SJSA1 (cell line): ENCODE measurements at regions not wholly inside any gene's neighbourhood (a gene's known extent, or its start where the extent isn't known, plus 50 kb on each side); places are given as distances from the start of the nearest gene placed in this dataset.
"Not testable (repeated sequence)": the region's sequence is repeated elsewhere in the genome, so short reads cannot be mapped to it uniquely, and the experiment has no call there.

ENCODE experiments used
- DNase-seq, 2 experiments: peaks; one replicate each; pipeline ENCODE4 v3.0.0-alpha.2; 2015 to 2020; ENCODE audit warnings: low spot score in 2 of 2, low read depth in 1 of 2
- H3K27ac ChIP-seq: fragments of 250-450 bp; sonication (Bioruptor Pico); 2 replicates; pipeline ENCODE4 v1.5.1; 2020; ENCODE audit warnings: mild to moderate bottlenecking, moderate library complexity
- H3K27me3 ChIP-seq: fragments of 250-450 bp; sonication (Bioruptor Pico); replicated peaks from 2 replicates; pipeline ENCODE4 v1.5.1; 2020; ENCODE audit warnings: mild to moderate bottlenecking, moderate library complexity
- H3K36me3 ChIP-seq: fragments of 250-450 bp; sonication (Bioruptor Pico); 2 replicates; pipeline ENCODE4 v1.5.1; 2020; ENCODE audit warnings: mild to moderate bottlenecking
- H3K4me1 ChIP-seq: fragments of 250-450 bp; sonication (Bioruptor Pico); replicated peaks from 2 replicates; pipeline ENCODE4 v1.6.1; 2021; ENCODE audit warnings: mild to moderate bottlenecking
- H3K4me3 ChIP-seq: fragments of 250-450 bp; sonication (Bioruptor Pico); 2 replicates; pipeline ENCODE4 v1.5.1; 2020; ENCODE audit warnings: mild to moderate bottlenecking
- H3K9me3 ChIP-seq: fragments of 250-450 bp; sonication (Bioruptor Pico); replicated peaks from 2 replicates; pipeline ENCODE4 v1.5.1; 2020; ENCODE audit warnings: mild to moderate bottlenecking

DNA sequence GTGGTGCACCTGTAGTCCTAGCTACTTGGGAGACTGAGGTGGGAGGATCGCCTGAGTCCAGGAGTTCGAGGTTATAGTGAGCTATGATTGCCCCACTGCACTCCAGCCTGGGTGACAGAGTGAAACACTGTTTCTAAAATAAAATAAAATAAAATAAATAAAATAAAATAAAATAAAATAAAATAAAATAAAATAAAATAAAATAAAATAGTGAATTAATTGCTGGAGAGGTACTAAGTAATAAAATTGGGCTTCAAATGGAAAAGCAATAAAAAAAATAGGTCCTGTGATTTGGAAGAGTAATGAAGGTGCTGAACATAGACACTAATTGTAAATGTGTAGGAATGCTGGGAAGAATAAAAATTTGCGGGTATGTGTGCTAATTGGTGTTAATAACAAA lies 126.2 kb upstream of the KLF12 start:
- not testable (repeated sequence) for H3K9me3 ChIP-seq, H3K4me1 ChIP-seq, H3K27me3 ChIP-seq, DNase-seq, H3K27ac ChIP-seq, H3K36me3 ChIP-seq, H3K4me3 ChIP-seq

DNA sequence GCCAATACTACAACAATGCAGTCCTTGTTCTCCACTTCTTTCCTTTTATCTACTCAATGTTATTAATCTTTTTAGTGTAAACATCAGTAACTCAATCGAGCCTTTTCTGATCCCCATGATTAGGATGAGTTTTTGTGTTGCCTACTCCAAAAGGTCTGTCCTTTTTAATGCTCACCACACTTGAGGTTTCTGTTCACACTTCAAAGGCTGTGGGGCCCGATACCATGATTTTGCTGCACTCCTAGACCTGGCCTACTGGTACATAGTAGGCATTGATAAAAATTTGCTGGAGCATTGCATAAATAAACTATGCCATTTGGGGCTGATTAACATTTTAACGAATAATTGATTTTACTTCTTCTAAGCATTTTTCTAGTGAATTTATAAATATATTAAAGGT lies 125.4 kb upstream of the KLF12 start:
- Histone ChIP-seq H3K36me3 (no peaks in the 10 kb centered on the region), H3K27ac (no peak overlapping the region), H3K27me3 (no peaks in the 10 kb centered on the region), H3K4me3 (no peak overlapping the region), H3K4me1 (no peaks in the 10 kb centered on the region), H3K9me3 (no peaks in the 10 kb centered on the region)
- DNase-seq: no peak

DNA sequence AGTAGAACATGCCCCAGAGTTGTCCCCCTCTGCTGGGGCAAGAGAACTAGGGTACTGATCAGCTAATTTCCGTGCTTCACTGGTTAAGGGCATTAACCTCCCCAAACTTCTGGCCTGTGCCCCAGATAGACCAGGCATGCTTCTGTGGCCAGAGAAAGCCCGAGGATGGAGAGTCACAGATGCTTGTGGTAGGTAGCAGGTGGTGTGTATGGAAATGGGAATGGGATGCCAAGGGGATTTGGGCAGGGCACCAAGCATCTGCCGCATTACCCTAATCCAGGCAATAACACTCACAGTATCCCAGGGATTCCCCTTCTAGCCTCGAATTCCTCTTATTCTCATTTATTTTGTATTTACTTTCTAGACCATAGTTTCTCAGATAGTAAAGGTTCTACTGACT lies 124.8 kb upstream of the KLF12 start:
- no peak overlapping the region for H3K4me3 ChIP-seq
- H3K36me3 ChIP-seq: no peaks in the 10 kb centered on the region
- DNase-seq: no peak
- no peak overlapping the region for H3K27ac ChIP-seq
- no peaks in the 10 kb centered on the region for H3K9me3 ChIP-seq
- H3K27me3 ChIP-seq: no peaks in the 10 kb centered on the region
- H3K4me1 ChIP-seq: no peaks in the 10 kb centered on the region

DNA sequence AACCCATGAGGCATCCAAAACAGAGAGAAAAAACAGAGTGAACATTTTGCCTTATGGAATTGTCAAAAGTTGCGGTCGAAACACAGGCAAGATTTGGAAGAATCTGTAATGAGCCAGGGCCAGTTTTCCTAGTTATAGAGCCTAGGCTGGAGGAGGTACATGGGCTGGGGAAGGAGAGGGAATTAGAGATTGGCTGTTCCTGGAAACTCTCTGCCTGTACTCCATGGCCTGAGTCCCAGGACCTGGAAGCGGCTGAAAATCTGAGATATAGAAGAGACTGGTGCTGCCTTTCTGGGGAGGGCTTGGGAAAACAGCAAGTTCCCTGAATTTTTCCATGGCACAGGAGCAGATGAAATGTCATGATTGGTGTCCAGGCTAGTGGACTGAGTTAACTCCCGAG lies 122.8 kb upstream of the KLF12 start:
- H3K9me3 ChIP-seq: no peaks in the 10 kb centered on the region
- H3K36me3 ChIP-seq: no peaks in the 10 kb centered on the region
- no peaks in the 10 kb centered on the region for H3K27me3 ChIP-seq
- no peak for DNase-seq
- no peaks in the 10 kb centered on the region for H3K4me1 ChIP-seq
- H3K27ac ChIP-seq: no peak overlapping the region
- no peak overlapping the region for H3K4me3 ChIP-seq

DNA sequence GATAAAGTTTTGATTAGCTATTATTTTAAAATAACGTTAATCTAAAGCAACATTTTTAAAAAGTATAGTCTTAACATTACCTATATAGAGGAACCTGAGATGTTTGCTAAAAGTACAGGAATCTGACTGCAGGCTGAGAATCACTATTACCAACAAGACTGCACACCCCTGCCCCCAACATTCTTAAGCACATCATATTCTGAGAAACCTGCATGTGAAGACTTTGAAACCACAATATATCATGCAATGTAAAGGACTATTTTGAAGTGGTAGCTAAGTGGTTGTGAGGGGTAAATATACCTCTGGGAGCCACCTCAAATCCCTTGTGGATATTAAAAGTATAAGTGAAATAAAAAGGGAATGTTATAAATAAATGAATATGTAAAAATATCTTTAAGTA lies 119.0 kb upstream of the KLF12 start:
- Histone ChIP-seq H3K36me3 (no peaks in the 10 kb centered on the region), H3K27me3 (no peaks in the 10 kb centered on the region), H3K4me1 (peaks cover 9% of the 10 kb centered on the region), H3K9me3 (no peaks in the 10 kb centered on the region), H3K27ac (no peak overlapping the region), H3K4me3 (no peak overlapping the region)
- no peak for DNase-seq

DNA sequence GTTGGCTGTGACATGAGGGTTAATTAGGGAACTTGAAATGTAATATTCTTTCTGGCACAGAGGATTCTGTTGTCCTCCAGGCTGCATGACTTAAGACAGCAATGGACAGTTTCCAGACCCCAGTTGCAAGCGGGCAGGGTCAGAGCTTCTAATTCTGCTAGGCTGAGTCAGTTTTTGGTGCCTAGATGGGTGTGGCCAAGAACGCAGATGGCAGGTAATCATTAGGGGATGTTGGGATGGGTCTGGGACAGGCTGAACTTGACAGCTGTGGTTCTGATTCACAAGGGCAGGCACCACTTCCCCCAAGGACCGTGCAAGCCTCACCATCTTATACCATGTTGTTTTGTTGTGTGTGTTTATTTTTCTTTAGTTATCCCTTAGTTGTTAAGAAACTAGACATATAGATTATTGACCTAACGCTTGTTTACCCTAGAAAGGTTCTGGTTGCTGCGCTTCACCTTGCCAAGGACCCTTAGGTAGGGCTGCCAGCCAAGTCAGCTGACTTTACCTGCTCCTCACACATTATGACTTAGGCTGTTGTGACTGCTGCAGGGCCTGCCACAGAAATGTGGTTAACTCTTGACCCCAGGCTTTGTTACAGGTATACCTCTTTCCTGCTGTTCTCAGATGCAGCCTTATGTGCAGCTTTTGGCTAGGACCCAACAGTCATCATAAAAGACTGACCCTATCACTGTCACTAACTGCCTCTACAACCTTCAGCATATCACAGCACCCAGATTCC lies 117.7 kb upstream of the KLF12 start:
- Histone ChIP-seq H3K27ac (no peak overlapping the region), H3K9me3 (no peaks in the 10 kb centered on the region)
- no peak for DNase-seq

DNA sequence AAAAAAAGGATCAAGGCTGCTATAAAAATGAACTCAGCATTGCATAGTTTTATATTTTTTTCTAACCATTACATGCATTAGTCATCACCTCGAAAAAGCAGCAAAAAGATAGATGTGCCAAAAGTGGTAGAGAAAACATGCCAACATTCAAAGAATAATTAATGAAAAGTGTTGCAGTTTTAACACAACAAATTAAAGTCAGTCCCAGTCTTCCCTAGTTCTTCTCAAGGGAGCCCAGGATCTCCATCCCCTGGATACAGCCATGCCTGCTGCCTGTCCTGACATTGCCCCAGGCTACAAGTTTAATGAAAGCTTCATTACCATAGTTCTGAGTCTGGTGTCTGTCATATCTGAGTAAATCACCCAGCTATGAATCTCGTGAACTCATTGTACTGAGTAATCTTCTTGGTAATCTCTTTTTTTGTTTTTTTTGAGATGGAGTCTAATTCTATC lies 116.6 kb upstream of the KLF12 start:
- Histone ChIP-seq H3K36me3 (no peaks in the 10 kb centered on the region), H3K4me3 (no peak overlapping the region), H3K27ac (no peak overlapping the region), H3K9me3 (no peaks in the 10 kb centered on the region), H3K27me3 (no peaks in the 10 kb centered on the region; the same call in 1 of the 2 replicates), H3K4me1 (peaks cover 9% of the 10 kb centered on the region)
- peak in 1 of 2 experiments; percentile 2 for DNase-seq

More for the DNA sequence above, 117.7 kb upstream of the KLF12 start:
- H3K36me3 ChIP-seq: no peaks in the 10 kb centered on the region
- H3K4me3 ChIP-seq: no peak overlapping the region
- no peaks in the 10 kb centered on the region; the same call in 1 of the 2 replicates for H3K27me3 ChIP-seq
- H3K4me1 ChIP-seq: peaks cover 9% of the 10 kb centered on the region

DNA sequence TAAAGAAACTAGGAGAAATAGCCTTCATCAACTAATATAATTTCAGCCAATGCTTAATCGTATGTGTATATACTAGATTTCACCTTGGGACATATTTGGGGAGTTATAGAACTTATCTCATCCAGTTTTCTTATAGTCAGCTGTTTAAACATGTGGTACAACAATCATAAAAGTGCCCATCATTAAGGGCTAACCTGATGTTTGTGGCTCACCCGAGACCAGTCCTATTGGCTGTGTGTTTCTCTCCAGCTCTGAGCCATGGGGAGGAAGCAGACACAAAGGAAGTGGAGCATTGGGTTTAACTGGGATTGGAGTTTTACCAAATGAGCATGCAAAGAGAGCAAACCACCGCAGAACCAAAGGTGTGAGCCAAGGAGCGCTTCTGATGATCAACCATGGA lies 114.3 kb upstream of the KLF12 start:
- Histone ChIP-seq H3K36me3 (no peaks in the 10 kb centered on the region), H3K27ac (no peak overlapping the region), H3K27me3 (no peaks in the 10 kb centered on the region; the same call in 1 of the 2 replicates), H3K4me3 (no peak overlapping the region), H3K9me3 (no peaks in the 10 kb centered on the region), H3K4me1 (peaks cover 20% of the 10 kb centered on the region)
- no peak for DNase-seq

DNA sequence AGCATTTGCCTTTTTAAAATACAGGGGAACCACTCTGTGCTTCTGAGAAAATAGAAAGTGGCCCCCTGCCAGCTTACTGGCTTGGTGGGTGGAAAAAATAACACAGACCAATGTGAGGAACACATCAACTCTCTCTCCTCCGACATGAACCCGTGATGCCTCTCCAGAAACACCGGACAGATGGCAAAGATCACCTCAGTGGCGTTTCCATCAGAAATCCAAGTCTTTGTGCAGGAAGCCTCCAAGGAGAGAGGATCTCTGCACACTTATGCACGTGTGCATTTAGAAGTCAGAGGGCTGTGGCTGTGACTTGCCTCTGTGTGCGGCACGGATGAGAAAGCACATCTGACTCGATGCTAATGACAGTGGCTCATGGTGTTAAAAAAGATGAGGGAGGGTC lies 112.3 kb upstream of the KLF12 start:
- H3K4me1 ChIP-seq: peaks cover 23% of the 10 kb centered on the region
- no peaks in the 10 kb centered on the region; the same call in 1 of the 2 replicates for H3K27me3 ChIP-seq
- DNase-seq: no peak
- H3K9me3 ChIP-seq: no peaks in the 10 kb centered on the region
- H3K27ac ChIP-seq: no peak overlapping the region
- H3K4me3 ChIP-seq: no peak overlapping the region
- H3K36me3 ChIP-seq: no peaks in the 10 kb centered on the region

DNA sequence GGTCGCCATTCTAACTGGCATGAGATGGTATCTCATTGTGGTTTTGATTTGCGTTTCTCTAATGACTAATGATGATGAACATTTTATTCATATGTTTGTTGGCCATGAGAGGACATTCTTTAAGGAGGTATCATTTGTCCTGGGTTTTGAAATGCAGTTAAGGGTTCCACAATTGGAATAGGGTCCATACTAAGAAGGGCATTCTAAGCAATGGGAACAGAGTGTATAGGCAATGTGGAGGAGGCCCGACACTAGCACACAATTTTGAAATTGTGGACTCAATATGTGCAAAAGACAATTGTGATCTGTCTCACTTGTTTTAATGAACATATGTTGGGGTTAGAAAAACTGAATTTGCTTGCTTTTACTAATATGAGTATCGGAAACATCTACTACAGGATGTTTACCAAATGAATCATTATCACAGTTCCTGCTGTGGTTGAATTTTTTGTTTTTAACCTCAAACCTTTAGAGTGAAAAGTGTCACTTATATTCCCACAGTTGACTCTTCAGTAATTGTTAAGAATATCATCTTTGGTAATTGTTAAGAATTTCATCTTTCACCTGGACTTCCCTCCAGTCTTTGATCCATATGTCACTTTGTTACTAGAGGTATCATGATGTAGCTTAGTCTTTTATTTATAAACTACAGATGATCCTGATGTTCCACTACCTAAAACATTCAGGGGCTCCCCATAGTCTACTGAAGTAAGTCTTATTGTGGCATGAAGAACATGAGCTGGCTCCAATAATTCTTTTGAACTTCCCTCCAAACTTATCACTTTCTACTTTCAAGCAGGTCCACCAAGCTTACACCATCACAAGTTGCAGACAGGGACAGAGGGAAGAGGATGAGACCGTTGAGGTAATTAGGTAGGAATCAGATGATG lies 109.7 kb upstream of the KLF12 start:
- Histone ChIP-seq H3K36me3 (no peaks in the 10 kb centered on the region), H3K9me3 (no peaks in the 10 kb centered on the region), H3K27ac (peak overlapping the region; percentile 89), H3K4me3 (no peak overlapping the region), H3K27me3 (no peaks in the 10 kb centered on the region; the same call in 1 of the 2 replicates), H3K4me1 (peaks cover 14% of the 10 kb centered on the region)
- peak in 1 of 2 experiments; percentile 59 for DNase-seq

DNA sequence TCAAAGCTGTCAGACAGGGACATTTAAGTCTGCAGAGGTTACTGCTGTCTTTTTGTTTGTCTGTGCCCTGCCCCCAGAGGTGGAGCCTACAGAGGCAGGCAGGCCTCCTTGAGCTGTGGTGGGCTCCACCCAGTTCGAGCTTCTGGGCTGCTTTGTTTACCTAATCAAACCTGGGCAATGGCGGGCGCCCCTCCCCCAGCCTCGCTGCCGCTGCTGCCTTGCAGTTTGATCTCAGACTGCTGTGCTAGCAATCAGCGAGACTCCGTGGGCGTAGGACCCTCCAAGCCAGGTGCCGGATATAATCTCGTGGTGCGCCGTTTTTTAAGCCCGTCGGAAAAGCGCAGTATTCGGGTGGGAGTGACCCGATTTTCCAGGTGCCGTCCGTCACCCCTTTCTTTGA lies 107.1 kb upstream of the KLF12 start:
- not testable (repeated sequence) for H3K9me3 ChIP-seq, H3K27ac ChIP-seq, H3K4me3 ChIP-seq, H3K27me3 ChIP-seq, DNase-seq, H3K36me3 ChIP-seq
- peaks cover 14% of the 10 kb centered on the region for H3K4me1 ChIP-seq

DNA sequence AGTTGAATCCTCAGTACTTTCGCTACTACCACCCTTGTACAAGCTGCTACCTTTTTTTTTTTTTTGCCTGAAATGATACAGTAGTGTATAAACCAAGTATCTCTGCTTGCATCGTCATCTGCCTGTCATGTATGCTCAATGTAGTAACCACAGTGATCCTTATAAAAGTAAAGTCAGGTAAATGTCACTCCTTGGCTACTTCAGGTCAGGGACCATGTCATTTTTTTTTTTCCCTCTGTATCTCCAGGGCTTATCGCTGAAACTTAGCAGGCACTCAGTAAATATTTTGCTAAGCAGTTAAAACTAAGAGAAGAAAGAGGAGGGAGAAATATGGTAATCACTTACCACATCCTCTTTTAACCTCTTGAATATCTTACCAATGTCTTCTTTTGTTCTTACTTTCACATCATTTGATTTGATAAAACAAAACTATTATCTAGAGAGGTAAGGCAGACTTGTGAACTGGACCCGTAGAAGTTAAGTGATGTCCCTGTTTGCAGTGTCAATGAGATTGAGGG lies 96.8 kb upstream of the KLF12 start:
- no peak overlapping the region for H3K4me3 ChIP-seq
- no peaks in the 10 kb centered on the region for H3K36me3 ChIP-seq
- DNase-seq: no peak

DNA sequence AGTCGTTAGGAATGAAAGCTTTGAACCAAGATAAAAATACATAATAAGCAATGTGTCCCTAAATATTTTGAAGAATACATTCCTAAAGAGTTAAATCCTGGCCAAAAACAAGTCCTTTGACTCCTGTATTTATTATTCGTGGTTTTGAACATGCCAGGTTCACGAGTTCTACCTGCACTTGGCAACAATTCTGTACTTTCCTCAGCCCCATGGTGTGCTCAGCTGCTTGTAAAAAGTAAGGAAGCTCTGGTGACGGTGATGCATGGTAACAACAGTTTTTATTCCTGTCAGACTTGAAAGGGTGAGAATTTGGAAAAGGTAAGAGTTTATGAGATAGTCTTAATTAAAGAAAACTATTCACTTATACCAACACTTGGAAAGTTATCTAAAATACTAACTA lies 95.0 kb upstream of the KLF12 start:
- Histone ChIP-seq H3K27me3 (no peaks in the 10 kb centered on the region), H3K27ac (no peak overlapping the region), H3K36me3 (no peaks in the 10 kb centered on the region), H3K4me3 (no peak overlapping the region), H3K4me1 (no peaks in the 10 kb centered on the region), H3K9me3 (no peaks in the 10 kb centered on the region)
- no peak for DNase-seq

More for the DNA sequence above, 96.8 kb upstream of the KLF12 start:
- Histone ChIP-seq H3K27ac (no peak overlapping the region), H3K9me3 (no peaks in the 10 kb centered on the region), H3K27me3 (no peaks in the 10 kb centered on the region), H3K4me1 (no peaks in the 10 kb centered on the region)
